HG02840 (cell line): ENCODE measurements at regions not wholly inside any gene's neighbourhood (a gene's known extent, or its start where the extent isn't known, plus 50 kb on each side); places are given as distances from the start of the nearest gene placed in this dataset.
"Not testable (repeated sequence)": the region's sequence is repeated elsewhere in the genome, so short reads cannot be mapped to it uniquely, and the experiment has no call there.

ENCODE experiments used
- ATAC-seq: cut with Tn5 transposase; IDR thresholded peaks from one replicate; pipeline ENCODE4 v1.9.1; 2021; ENCODE audit warnings: mild to moderate bottlenecking, moderate library complexity, moderate number of reproducible peaks; ENCODE audit not compliant: unreplicated experiment, low FRiP score

- ATAC-seq: no peak
Measured at GRCh38 chr1:166601650-166602278, 237.5 kb upstream of the POGK start.

- not testable (repeated sequence) for ATAC-seq
Measured at GRCh38 chr1:166602801-166603200, 236.5 kb upstream of the POGK start.

- no peak for ATAC-seq
Measured at GRCh38 chr1:166603296-166603695, 236.0 kb upstream of the POGK start.

GRCh38 chr1:166605137-166605536 is 234.1 kb upstream of the POGK start:
- ATAC-seq: no peak

- ATAC-seq: no peak
Measured at GRCh38 chr1:166612886-166613285, 226.4 kb upstream of the POGK start.

GRCh38 chr1:166616206-166616605 is 223.1 kb upstream of the POGK start:
- ATAC-seq: no peak

- no peak for ATAC-seq
Measured at GRCh38 chr1:166626711-166627110, 212.6 kb upstream of the POGK start.

- ATAC-seq: no peak
Measured at GRCh38 chr1:166627558-166627957, 211.7 kb upstream of the POGK start.

- no peak for ATAC-seq
Measured at GRCh38 chr1:166628259-166628658, 211.0 kb upstream of the POGK start.

- ATAC-seq: no peak
Measured at GRCh38 chr1:166629946-166630345, 209.3 kb upstream of the POGK start.

- ATAC-seq: no peak
Measured at GRCh38 chr1:166630369-166630768, 208.9 kb upstream of the POGK start.

GRCh38 chr1:166638137-166638536 is 201.1 kb upstream of the POGK start:
- ATAC-seq: no peak

GRCh38 chr1:166657228-166657627 is 182.0 kb upstream of the POGK start:
- ATAC-seq: not testable (repeated sequence)

GRCh38 chr1:166666790-166667189 is 172.5 kb upstream of the POGK start:
- not testable (repeated sequence) for ATAC-seq

- not testable (repeated sequence) for ATAC-seq
Measured at GRCh38 chr1:166667600-166667999, 171.7 kb upstream of the POGK start.

GRCh38 chr1:166671627-166672026 is 167.6 kb upstream of the POGK start:
- ATAC-seq: no peak

GRCh38 chr1:166673722-166674121 is 165.6 kb upstream of the POGK start:
- ATAC-seq: no peak

GRCh38 chr1:166675213-166675612 is 164.1 kb upstream of the POGK start:
- no peak for ATAC-seq

GRCh38 chr1:166676981-166677380 is 162.3 kb upstream of the POGK start:
- no peak for ATAC-seq

GRCh38 chr1:166679369-166679768 is 159.9 kb upstream of the POGK start:
- ATAC-seq: no peak

GRCh38 chr1:166682588-166682987 is 156.7 kb upstream of the POGK start:
- no peak for ATAC-seq

GRCh38 chr1:166684669-166685068 is 154.6 kb upstream of the POGK start:
- ATAC-seq: not testable (repeated sequence)

GRCh38 chr1:166685200-166685599 is 154.1 kb upstream of the POGK start:
- ATAC-seq: no peak
